ENCODE measurements at regions not wholly inside any gene's neighbourhood (a gene's known extent, or its start where the extent isn't known, plus 50 kb on each side); places are given as distances from the start of the nearest gene placed in this dataset.

DNA sequence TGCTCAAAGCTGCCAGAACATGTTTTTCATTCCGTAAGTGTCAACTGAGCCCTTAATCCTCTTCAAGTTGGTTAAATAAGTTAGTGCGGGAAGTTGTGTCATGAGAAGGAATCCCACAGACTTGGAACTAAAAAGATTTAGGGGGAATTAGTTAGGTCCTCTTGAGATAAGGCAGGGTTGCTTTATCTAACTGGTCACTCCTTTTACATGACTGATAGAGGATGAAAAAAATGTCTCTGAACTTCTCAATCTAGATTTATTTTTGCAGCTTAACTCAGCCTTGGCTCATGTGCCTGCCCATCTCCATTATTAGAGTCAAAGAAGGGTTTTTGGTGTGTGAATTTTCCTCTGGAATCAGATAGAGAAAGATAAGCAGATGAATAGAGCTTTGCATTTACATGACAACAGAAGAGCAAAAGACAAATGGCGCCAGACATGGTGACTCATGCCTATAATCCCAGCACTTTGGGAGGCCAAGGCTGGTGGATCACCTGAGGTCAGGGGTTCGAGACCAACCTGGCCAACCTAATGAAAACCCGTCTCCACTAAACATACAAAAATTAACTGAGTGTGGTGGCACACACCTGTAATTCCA lies 882.9 kb downstream of the RPA4 start:
- DNase-seq: no peak

DNA sequence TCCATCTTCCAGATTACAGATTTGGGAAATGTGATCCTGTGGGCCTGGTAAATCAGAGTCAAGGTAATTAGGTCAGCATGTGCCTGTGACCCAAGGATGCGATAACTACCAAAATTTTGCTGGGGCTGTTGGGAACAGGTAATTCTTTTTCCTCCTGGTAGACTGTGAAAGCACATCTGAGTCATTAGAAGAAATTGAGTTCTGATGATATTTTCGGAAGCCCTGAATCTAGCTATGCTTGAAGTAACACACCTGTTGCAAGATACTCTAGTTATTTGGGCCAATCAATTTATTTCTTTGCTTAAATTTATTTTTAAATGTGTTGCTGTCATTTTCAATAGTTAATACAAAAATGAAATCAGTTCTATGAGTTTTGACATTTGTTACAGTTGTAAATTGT lies 903.6 kb downstream of the RPA4 start:
- DNase-seq: no peak

DNA sequence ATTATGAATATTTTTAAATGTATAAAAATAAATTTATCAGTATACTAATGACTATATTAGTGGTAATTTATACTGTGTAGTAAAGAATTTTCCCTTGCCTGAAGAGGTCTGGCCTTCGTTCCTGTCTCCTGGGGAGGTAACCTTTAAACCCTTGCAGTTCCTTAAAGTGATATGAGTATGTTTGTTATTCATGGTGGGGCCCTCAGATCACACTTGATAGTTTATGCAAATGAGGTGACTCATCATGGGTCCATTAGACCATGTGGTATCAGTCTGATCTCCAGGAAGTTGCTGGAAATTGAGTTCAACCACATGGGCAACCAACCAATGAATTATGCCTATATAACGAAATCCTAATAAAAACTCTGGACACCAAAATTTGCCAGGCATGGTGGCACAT lies 904.1 kb downstream of the RPA4 start:
- DNase-seq: no peak

DNA sequence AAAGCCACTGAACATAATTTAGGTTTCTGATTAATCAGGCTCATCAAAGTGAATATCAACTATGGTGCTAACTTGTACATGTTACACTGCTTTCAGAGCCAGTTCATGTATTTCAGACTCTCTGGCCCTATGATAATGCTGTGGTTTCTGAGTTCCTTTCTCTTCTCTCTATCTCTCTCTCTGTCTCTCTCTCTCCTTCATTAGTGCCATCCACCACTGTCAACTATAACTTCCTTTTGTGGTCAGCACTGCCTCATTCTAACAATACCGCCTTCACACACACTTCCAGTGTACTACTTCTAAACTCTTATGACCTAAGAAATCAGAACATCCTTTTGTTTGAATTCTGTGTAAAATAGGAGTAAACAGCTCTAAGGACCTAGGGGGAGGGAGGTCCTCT lies 907.1 kb downstream of the RPA4 start:
- DNase-seq: no peak

DNA sequence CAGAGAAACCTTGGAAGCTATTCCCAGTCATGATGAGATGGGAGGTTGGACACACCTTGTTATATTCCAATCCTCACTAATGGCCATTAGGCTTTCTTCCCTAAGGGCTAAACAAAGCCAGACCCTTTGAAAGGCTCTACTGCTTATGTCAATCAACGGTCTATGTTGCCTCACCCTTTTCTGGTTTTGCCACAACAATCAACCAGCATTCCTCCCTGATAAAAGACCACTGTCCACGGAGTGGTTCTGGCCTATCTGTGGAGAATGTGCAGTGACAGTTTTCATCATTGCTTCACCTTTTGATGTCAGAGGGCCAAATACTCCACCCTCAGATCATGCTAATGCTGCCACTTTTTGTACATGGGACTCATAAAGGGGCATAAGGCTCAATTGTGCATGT lies 913.4 kb downstream of the RPA4 start:
- DNase-seq: no peak

DNA sequence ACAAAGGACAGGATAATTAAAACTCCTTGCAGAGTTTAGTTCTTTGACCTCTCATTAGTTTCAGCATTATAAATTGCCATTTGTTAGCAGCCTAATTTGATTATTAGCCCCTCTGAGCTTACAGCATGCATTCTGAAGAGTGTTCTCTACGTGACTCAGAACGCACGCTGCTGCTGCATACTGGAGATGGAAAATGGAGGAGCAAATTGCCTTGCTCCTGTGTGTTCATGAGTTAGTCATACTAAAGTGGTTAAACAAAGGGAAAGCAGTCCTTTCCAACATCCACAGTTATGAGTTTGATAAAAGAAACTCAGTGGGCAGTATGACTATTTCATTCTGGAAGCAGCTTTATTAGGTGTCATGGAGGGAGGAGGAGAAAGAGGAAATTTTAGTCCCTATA lies 922.5 kb downstream of the RPA4 start:
- DNase-seq: no peak

DNA sequence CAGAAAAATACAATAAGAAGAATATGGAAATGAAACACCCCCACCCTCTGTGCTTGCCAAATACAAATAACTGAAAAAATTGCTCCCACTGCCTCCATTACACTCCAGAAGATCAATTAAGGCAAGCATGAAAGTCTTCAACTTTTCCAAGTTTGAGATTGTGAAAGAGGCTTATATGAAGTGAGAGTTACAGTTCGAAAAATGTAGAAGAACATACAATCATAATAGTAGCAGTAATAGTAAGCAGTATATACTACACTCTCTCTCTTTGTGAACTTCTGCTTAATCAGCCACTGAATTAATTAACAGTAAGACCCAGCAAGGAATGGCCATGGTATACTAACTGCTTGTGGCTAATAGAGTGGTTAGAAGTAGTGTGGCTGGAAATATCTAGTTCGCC lies 923.2 kb downstream of the RPA4 start:
- no peak for DNase-seq

DNA sequence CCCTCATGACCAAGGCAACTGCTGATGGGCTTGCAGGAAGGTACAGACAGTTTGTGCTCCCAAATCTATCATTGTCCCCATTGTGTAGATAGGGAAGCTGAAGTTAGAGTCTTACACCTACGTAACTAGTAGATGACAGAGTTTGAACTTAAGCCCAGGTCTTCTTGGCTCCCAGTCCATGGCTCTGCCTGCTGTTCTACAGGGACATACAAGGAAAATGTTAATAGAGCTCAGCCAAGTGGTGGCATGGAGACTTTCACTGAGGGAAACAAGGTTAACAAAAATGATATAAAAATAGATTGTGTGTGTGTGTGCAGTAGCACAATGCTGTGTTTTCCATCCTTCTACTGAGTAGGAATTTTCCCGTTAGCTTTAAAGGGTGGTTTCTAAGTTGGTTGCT lies 936.5 kb downstream of the RPA4 start:
- DNase-seq: no peak

DNA sequence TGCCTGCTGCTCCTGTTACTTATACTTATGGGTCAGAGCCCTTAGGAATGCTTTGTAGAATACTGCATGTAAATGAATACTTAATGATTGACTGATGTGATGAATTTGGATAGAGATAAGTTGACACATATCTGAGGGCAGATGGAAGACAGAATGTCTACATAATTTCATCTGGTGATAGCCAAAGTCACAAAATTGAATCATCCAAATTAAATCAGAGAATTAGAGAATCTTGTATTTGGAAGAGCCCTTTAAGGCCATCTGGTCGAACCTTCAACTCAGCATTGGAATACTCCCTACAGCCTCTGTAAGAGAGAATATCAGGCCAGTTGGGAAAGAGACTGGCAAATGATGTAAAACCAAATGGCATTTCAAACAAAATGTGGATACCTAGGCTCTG lies 944.8 kb downstream of the RPA4 start:
- DNase-seq: no peak

DNA sequence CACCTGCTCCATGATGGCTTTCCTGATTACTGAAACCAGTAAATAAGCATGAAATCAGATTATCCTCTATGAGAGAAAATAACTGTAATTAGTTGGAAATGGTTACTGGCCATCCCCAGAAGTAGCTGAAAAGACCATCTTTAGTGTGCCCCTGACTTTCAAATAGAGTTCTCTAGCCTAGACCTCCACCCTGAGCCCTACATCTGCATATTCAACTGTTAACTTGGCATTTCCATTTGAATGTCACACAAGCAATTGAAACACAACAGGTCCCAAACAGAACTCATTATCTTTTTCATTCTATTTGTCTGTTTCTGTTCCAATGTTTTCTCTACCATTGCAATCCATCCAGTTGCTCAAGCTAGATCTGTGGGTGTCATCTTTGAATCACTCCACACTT lies 952.3 kb downstream of the RPA4 start:
- no peak for DNase-seq

DNA sequence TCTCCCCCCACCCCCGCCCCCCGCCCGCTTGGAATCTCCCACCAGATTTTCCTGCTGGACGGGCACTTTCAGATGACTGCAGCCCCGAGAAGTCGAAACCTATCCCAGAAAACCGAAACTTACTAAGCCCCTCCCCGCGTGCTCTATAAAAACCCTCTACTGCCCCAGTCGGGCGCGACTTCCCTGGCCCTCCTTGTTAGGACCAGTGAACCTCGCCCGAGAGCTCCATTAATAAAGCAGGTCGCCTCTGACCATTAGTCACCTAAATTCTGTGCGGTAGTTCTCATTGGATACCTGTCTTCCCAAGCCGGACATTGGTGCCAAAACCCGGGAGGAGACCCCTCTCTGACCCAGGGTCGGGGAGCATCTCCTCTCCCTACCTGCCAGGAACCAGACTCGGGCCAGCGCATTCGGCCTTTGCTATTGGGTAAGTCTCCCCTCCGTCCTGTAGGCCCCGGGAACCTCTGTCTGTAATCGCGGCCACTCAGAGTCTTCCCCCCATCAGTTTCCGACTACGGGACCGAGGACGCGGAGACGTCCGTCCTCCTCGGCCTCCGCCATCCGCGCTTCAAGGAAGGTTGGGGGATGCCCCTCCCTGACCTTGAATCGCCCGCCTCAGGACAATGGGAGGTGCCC lies 958.0 kb downstream of the RPA4 start:
- DNase-seq: no peak

DNA sequence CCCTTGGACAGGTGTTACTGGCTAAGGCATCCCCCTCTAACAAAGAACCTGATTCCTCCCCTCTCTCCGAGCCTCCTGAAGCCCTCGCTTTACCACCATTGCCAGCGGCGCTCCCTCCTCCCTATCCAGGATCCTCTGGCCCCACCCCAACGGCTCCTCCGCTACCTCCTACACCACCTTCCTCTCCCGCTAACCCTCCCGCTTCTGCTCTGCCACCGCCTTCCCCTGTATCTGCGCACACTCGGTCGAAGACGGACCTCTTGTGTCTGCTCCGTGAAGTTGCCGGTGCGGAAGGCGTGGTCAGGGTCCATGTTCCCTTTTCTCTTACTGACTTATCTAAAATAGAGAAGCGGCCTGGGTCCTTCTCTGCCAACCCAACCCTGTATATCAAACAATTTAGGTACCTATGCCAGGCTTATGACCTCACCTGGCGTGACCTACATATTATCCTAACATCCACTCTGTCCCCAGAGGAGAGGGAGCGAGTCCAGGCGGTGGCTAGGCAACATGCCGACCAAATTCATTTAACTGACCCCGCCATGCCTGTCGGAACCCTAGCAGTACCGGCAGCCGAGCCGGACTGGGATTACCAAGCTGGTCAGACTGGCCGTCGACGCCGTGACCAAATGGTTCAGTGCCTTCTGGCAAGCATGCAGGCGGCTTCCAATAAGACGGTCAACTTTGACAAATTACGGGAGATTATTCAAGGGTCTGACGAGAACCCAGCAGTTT lies 958.9 kb downstream of the RPA4 start:
- DNase-seq: no peak

DNA sequence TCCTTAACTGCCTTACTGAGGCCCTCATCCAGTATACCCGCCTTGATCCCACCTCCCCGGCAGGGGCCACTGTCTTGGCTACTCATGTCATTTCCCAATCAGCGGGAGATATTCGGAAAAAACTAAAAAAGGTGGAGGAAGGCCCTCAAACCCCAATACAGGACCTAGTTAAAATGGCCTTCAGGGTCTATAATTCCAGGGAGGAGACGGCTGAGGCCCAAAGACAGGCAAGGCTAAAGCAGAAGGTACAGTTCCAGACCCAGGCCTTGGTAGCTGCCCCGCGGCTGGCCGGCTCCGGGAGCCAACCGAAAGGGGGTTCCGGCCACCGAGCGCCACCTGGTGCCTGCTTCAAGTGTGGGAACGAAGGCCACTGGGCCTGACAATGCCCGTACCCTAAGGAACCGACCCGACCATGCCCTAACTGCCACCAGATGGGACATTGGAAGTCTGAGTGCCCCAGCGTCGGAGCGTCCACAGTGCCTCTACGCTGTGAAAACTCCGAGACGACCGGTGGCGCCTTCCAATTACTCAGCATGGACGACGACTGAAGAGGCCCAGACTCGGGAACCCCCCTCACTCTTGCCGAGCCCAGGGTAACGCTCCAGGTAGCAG lies 959.6 kb downstream of the RPA4 start:
- no peak for DNase-seq

DNA sequence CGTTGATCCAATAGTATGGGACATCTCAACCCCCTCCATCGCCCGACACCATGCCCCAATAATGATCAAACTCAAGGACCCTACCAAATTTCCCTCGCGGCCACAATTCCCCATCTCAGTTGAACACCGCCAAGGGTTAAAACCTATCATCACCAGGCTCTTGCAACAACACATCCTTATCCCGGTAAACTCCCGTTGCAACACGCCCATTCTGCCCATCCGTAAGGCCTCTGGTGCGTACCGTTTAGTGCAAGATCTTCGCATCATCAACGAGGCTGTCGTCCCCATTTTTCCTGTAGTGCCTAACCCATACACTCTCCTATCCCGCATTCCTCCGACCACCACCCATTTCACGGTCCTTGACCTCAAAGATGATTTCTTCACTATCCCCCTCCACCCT lies 960.5 kb downstream of the RPA4 start:
- no peak for DNase-seq

DNA sequence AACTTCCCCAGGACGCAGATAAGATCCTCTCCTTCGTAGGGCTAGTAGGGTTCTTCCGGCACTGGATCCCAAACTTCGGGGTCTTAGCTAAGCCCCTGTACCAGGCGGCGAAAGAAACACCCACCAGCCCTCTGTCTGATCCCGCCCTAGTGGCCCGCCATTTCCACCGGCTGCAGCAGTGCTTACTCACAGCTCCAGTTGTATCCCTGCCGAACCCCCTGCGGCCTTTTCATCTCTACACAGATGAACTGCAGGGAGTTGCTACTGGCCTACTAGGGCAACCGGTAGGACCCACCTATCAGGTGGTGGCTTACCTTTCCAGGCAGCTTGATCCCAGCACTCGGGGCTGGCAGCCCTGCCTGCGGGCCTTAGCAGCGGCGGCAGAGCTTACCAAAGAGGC lies 961.2 kb downstream of the RPA4 start:
- no peak for DNase-seq

DNA sequence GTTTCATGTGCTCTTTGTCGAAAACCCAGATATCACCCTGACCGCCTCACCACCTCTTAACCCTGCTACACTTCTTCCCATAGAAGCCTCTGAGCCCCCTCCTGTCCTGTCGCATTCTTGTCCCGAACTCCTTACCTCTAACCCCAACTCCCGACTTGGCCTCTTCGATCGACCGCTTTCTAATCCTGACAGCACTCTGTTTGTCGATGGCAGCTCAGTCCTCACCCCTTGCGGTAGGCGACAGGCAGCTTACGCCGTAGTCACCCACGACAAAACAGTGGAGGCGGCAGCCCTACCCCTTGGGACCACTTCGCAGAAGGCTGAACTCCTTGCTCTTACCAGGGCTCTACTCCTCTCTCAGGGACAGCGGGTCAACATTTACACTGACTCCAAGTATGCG lies 961.7 kb downstream of the RPA4 start:
- no peak for DNase-seq

DNA sequence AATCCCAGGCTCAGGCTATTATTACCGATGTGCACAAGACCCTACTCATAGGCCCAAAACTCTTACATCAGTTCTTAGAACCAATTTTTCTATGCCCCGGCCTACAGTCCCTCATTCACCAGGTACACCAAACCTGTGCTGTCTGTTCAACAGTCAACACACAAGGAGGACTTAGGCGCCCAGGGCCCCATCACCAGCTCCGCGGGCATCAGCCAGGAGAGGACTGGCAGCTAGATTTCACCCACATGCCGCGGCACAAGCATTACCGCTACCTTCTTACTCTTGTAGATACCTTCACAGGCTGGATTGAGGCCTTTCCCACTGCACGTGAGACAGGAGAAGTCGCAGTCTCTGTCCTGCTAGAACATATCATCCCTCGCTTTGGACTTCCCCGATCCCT lies 962.5 kb downstream of the RPA4 start:
- no peak for DNase-seq

DNA sequence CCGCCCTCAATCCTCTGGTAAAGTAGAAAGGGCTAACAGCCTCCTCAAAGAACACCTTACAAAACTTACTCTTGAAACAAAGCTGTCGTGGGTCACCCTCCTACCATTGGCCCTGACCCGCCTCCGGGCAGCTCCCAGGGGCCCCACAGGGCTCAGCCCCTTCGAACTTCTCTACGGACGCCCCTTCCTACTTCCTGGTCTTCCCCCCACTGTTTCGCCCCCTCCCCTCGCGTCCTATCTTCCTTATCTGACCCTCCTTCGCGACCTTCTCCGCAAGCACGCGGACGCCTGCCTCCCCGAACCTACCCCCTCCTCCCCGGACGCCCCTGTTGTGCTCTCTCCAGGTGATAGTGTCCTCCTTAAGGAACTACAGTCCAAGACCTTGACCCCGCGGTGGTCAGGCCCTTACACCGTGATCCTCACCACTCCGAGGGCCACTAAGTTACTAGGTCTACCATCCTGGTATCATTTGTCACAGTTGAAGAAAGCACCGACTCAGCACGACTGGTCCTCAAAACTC lies 963.1 kb downstream of the RPA4 start:
- DNase-seq: no peak

DNA sequence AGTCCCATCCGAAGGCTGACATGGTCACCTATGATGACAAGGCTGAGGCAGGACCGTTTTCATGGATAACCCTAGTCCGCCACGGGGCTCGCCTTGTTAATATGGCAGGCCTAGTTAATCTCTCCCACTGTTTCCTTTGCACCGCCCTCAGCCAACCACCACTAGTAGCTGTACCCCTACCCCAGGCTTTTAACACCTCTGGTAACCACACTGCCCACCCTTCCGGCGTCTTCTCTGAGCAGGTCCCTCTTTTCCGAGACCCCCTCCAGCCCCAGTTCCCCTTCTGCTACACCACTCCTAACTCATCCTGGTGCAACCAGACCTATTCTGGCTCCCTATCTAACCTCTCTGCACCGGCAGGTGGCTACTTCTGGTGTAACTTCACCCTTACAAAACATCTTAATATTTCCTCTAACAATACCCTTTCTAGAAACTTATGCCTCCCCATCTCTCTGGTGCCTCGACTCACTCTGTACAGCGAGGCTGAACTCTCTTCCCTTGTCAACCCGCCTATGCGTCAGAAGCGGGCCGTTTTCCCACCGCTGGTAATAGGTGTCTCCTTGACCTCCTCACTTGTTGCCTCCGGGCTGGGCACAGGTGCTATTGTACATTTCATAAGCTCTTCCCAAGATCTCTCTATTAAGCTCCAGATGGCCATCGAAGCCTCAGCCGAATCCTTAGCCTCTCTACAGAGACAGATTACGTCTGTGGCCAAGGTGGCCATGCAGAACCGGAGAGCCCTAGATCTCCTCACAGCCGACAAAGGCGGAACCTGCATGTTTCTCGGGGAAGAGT lies 964.4 kb downstream of the RPA4 start:
- no peak for DNase-seq

DNA sequence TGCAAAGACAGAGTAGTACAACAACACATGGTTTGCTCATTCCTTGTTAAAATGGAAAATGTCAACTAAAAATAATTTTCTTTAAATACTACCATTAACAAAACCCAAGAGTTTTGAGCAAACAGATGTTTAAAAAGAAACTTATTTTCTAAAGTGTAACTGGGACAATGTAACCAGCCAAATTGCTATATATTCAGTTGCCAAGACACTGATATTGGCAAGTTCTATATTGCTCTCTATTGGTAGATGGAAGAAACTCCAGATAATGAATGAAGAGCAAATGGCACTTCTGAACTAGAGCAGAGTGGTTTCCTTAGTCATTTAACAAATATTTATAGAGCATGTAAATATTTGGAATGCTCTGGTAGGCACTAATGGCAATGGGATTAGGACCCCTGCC lies 966.2 kb downstream of the RPA4 start:
- DNase-seq: no peak

DNA sequence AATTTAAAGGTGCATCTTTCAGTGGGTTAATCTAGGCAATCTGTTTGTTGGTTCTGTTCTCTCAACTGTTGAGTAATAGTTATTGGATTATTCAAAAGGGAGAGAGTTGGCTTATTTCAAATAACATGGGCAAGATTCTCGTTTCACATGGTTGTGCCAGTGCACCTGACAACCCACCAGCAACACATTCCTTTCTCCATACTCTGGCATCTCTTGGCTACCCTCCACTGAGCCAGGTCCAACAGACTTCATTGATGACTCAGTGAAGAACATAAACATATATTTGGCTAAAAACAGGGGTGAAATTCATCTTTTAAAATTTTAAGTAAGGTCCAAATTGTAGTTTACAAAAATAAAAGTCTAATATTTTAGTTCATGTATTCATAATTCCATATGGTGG lies 967.2 kb downstream of the RPA4 start:
- no peak for DNase-seq

DNA sequence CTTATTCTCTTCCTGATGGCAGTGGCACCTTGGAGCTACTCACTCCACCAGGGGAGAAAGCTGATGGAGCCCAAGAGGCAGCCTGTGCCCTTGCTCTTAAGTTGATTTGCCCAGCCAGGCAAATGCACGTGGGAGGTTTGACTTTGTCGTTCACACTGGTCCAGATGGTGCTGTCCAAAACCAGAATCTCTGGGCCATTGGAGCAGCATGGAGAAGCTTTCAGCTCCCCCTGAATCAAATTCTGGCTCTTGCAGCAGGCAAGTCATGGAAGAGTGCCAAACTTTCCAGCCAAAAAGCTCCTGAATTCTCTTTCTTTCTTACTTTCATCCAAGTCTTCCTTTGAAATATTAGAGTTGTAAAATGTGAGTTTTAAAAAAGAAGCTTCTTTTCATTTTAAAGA lies 970.4 kb downstream of the RPA4 start:
- DNase-seq: no peak

DNA sequence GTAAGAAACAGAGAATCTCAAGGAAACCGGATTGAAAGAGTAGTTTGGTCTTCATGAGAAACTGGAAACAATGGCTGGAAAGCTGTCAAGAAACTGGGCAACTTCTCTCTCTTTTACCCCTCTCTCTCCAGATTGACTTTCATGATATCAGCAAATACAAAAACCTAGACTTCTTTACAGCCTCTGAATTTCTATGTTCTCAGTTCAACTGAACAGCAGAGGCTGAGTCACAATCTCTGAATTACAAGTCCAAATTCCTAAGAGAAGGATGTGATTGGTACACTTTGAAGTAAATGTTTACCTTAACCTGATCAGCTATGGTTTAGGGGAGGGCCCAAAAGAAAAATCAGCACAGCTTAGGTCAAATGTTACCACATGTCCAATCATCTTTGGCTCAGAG lies 974.9 kb downstream of the RPA4 start:
- DNase-seq: no peak
